ENCODE measurements at regions not wholly inside any gene's neighbourhood (a gene's known extent, or its start where the extent isn't known, plus 50 kb on each side); places are given as distances from the start of the nearest gene placed in this dataset.
A peak's percentile ranks its signal among the peaks of the same experiment; 100 is the strongest.

- Histone ChIP-seq H4K20me1 (ENCODE audit: control insufficient read depth, insufficient read depth) (no peaks in the 10 kb centered on the region), H3K4me2 (ENCODE audit: control insufficient read depth, insufficient read depth) (peak overlapping the region; percentile 39; the same call in 1 of the 2 replicates), H3K36me3 (ENCODE audit: control insufficient read depth in 2 of 2, insufficient read depth in 2 of 2, low read length in 1 of 2) (no peaks in the 10 kb centered on the region), H3K27ac (ENCODE audit: control insufficient read depth, insufficient read depth) (no peak overlapping the region), H3K9ac (ENCODE audit: control insufficient read depth, insufficient read depth, low read length) (no peak overlapping the region), H3K79me2 (ENCODE audit: control insufficient read depth, insufficient read depth, low read length) (peaks cover 20% of the 10 kb centered on the region), H2AFZ (ENCODE audit: control insufficient read depth, low read depth, low read length) (no peak overlapping the region), H3K9me3 (replicated peaks; ENCODE audit: control insufficient read depth, insufficient read depth, low read length) (no peaks in the 10 kb centered on the region), H3K27me3 (replicated peaks in 1 of 2; ENCODE audit: control insufficient read depth in 2 of 2, insufficient read depth in 2 of 2, low read length in 1 of 2) (no peaks in the 10 kb centered on the region), H3K4me3 (no peak overlapping the region), H3K4me1 (ENCODE audit: control insufficient read depth, insufficient read depth, low read length) (peaks cover 10% of the 10 kb centered on the region)
- FAIRE-seq (no peak), DNase-seq (ENCODE audit: low read depth, low spot score) (no peak), ATAC-seq (no peak)
- in situ Hi-C loops (cut with MboI) (no loop called here), intact Hi-C loops (cut with micrococcal nuclease; ENCODE audit: unreplicated experiment) (no loop called here)
- no TSS peak for BruUV-seq (replicated peaks)
- POLR2A ChIA-PET, result interaction anchor here (0.6 to 1.7 kb wide), 4 partner anchors 13 to 181 kb away, joined by 3 to 6 read pairs (median 3); no protein-coding TSS in a partner anchor
- SMC1A ChIA-PET (ENCODE audit: uncharacterized antibody, unreplicated experiment), result interaction anchor here (1.0 to 2.8 kb wide), 9 partner anchors 49 to 276 kb away, joined by 3 to 26 read pairs (median 4); no protein-coding TSS in a partner anchor
- RAD21 ChIA-PET (ENCODE audit: unreplicated experiment), result interaction anchor here (2.0 to 2.4 kb wide), 3 partner anchors 253 to 276 kb away, joined by 6 to 31 read pairs (median 7); no protein-coding TSS in a partner anchor
- TF ChIP-seq MTA2 (IDR thresholded peaks at IDR 0.05; ENCODE audit: low read depth), result no peak
- TF ChIP-seq RFX5 (IDR thresholded peaks at IDR 0.05; ENCODE audit: low read depth, low read length), result no peak
- TF ChIP-seq SMC3 (IDR thresholded peaks at IDR 0.05; ENCODE audit: borderline replicate concordance, low read length), result no peak
- no peak for TF ChIP-seq RUNX3 (IDR thresholded peaks at IDR 0.05; ENCODE audit: low read length)
- 0% methylated on average over 1 of the region's 1 CpG for WGBS (ENCODE audit: insufficient coverage, insufficient replicate concordance, low lambda C conversion rate, missing lambda C conversion rate)
- CTCF ChIA-PET, result interaction anchor here (1.5 to 2.5 kb wide), 4 partner anchors 104 to 289 kb away, joined by 4 to 16 read pairs (median 7); no protein-coding TSS in a partner anchor
Measured at GRCh38 chr4:184540307-184540706, 66.0 kb upstream of the IRF2 start.

- Histone ChIP-seq H3K4me2 (ENCODE audit: control insufficient read depth, insufficient read depth) (peak overlapping the region; percentile 92), H4K20me1 (ENCODE audit: control insufficient read depth, insufficient read depth) (no peaks in the 10 kb centered on the region), H3K27me3 (replicated peaks in 1 of 2; ENCODE audit: control insufficient read depth in 2 of 2, insufficient read depth in 2 of 2, low read length in 1 of 2) (no peaks in the 10 kb centered on the region), H3K36me3 (ENCODE audit: control insufficient read depth in 2 of 2, insufficient read depth in 2 of 2, low read length in 1 of 2) (no peaks in the 10 kb centered on the region), H3K9me3 (replicated peaks; ENCODE audit: control insufficient read depth, insufficient read depth, low read length) (no peaks in the 10 kb centered on the region), H3K27ac (ENCODE audit: control insufficient read depth, insufficient read depth) (peak overlapping the region; percentile 86), H3K9ac (ENCODE audit: control insufficient read depth, insufficient read depth, low read length) (peak overlapping the region; percentile 80), H2AFZ (ENCODE audit: control insufficient read depth, low read depth, low read length) (peak overlapping the region; percentile 87), H3K4me1 (ENCODE audit: control insufficient read depth, insufficient read depth, low read length) (peaks cover 23% of the 10 kb centered on the region), H3K79me2 (ENCODE audit: control insufficient read depth, insufficient read depth, low read length) (peaks cover 38% of the 10 kb centered on the region), H3K4me3 (peak overlapping the region; percentile 88)
- peak; percentile 87 for ATAC-seq
- intact Hi-C loops (cut with micrococcal nuclease; ENCODE audit: unreplicated experiment) (loop anchor here (1.0 to 5.0 kb wide), 10 partner anchors 109 to 284 kb away; partner anchors contain the start of genes CASP3 and PRIMPOL), in situ Hi-C loops (cut with MboI) (loop anchor here (5.0 kb wide), 2 partner anchors 121 to 186 kb away; no protein-coding TSS in a partner anchor)
- 0% methylated on average over 18 of the region's 18 CpGs for WGBS (ENCODE audit: insufficient coverage, insufficient replicate concordance, low lambda C conversion rate, missing lambda C conversion rate)
- RAD21 ChIA-PET (ENCODE audit: unreplicated experiment), result interaction anchor here (0.6 to 6.4 kb wide), 18 partner anchors 23 to 274 kb away, joined by 3 to 151 read pairs (median 17); partner anchors contain the start of genes CENPU and IRF2
- DNase-seq (ENCODE audit: low read depth, low spot score), result peak; percentile 83
- FAIRE-seq, result peak; percentile 74
- SMC1A ChIA-PET (ENCODE audit: uncharacterized antibody, unreplicated experiment), result interaction anchor here (0.6 to 9.3 kb wide), 16 partner anchors 25 to 274 kb away, joined by 3 to 144 read pairs (median 14); no protein-coding TSS in a partner anchor
- CTCF ChIA-PET, result interaction anchor here (1.5 to 4.1 kb wide), 7 partner anchors 24 to 274 kb away, joined by 5 to 64 read pairs (median 16); no protein-coding TSS in a partner anchor
- BruUV-seq (replicated peaks), result no TSS peak
- POLR2A ChIA-PET, result interaction anchor here (0.6 to 5.4 kb wide), 14 partner anchors 23 to 418 kb away, joined by 3 to 58 read pairs (median 14); partner anchors contain the start of genes CASP3 and IRF2
- TF ChIP-seq CTCF (IDR thresholded peaks at IDR 0.05 in 2 of 3, conservative IDR thresholded peaks at IDR 0.05 in 1 of 3; ENCODE audit: control insufficient read depth in 2 of 3, extremely low read depth in 1 of 3, insufficient read depth in 1 of 3, low read depth in 3 of 3, low read length in 3 of 3), result peak; percentile 61 to 79 (median 69)
- 0 out of 2 replicates have a peak, but pooled peaks have one; percentile 13 for TF ChIP-seq IRF4 (IDR thresholded peaks at IDR 0.05; ENCODE audit: low read depth, low read length)
- peak in 1 of 2 experiments; percentile 37; a peak in 2 of 4 replicates for TF ChIP-seq BHLHE40 (IDR thresholded peaks at IDR 0.05; ENCODE audit: borderline replicate concordance in 1 of 2, low read depth in 2 of 2, low read length in 1 of 2)
- TF ChIP-seq, protein P1, sequence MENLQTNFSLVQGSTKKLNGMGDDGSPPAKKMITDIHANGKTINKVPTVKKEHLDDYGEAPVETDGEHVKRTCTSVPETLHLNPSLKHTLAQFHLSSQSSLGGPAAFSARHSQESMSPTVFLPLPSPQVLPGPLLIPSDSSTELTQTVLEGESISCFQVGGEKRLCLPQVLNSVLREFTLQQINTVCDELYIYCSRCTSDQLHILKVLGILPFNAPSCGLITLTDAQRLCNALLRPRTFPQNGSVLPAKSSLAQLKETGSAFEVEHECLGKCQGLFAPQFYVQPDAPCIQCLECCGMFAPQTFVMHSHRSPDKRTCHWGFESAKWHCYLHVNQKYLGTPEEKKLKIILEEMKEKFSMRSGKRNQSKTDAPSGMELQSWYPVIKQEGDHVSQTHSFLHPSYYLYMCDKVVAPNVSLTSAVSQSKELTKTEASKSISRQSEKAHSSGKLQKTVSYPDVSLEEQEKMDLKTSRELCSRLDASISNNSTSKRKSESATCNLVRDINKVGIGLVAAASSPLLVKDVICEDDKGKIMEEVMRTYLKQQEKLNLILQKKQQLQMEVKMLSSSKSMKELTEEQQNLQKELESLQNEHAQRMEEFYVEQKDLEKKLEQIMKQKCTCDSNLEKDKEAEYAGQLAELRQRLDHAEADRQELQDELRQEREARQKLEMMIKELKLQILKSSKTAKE (IDR thresholded peaks at IDR 0.05; ENCODE audit: low read depth, poor library complexity, severe bottlenecking), result peak; percentile 74
- TF ChIP-seq, protein P2, sequence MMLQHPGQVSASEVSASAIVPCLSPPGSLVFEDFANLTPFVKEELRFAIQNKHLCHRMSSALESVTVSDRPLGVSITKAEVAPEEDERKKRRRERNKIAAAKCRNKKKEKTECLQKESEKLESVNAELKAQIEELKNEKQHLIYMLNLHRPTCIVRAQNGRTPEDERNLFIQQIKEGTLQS (IDR thresholded peaks at IDR 0.05; ENCODE audit: borderline replicate concordance, extremely low read depth, low read depth, low read length), result 0 out of 2 replicates have a peak, but pooled peaks have one; percentile 2
- TF ChIP-seq PML (IDR thresholded peaks at IDR 0.05; ENCODE audit: low read length), result 0 out of 2 replicates have a peak, but pooled peaks have one; percentile 21
Measured at GRCh38 chr4:184538023-184538599, 63.8 kb upstream of the IRF2 start.

All from GM12878 (cell line).